ENCODE measurements at regions not wholly inside any gene's neighbourhood (a gene's known extent, or its start where the extent isn't known, plus 50 kb on each side); places are given as distances from the start of the nearest gene placed in this dataset.
"Not testable (repeated sequence)": the region's sequence is repeated elsewhere in the genome, so short reads cannot be mapped to it uniquely, and the experiment has no call there.

DNA sequence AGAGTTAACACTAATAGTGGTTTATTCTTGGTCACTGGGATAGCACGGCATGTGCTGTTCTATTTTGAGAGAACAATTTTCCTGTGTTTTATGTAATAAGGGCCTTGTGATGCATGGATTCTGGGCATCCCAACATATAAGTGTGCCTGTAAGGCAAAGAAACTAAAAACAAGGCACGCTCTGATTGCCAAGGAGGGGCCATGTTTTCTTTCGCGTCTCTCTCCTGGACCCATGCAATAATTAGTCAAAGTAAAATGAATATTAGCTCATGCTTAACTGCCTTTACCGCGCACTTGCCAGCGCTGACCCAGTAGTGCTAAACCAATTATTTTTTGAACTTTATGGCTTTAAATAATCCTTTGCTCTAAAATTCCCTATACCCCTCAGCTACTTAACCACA, 140.9 kb downstream of the PSAT1 start:
- DNase-seq, result no peak
- intact Hi-C loops (cut with DNase I), result no loop called here

DNA sequence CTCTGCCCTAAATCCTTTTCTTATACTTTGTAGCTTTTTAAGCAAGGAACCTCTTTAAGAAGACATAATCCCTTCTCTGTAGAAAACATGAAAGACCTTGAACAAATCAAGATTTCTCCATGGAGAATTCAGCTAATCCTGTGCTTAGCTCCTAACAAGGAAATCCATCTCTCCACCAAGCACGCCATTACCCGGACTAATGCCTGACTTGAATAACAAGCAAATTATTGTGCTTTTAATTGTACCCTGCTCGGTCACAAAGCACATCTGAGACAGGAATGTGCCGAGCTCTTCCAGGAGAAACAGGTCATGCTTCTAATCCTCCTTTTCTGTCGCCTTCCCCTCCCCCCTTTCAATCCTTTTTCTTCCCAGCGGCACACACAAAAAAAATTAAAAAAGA, 141.3 kb downstream of the PSAT1 start:
- intact Hi-C loops (cut with DNase I), result no loop called here
- DNase-seq, result peak in 1 of 10 donors; percentile 10

DNA sequence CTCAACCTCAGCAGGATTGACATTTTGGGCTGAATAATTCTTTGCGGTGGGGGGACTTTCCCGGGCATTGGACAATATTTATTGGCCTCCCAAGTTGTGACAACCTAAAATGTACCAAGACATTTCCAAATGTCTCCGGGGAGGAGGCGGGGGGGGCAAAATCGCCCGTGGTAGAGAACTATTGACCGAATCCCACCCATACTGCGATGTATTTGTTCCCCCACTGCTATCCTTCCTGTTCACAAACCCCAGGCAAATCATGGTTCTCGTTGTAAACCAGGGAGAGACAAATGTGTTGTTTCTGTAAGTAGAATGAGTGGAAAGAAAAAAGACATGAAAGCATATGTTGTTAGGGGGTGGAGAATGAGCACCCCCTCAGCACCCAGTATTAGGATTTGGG, 141.9 kb downstream of the PSAT1 start:
- intact Hi-C loops (cut with DNase I), result no loop called here
- DNase-seq, result no peak

- intact Hi-C loops (cut with DNase I), result no loop called here
- peak; percentile 78 to 98 (median 88) for DNase-seq
Observed at GRCh38 chr9:78439190-78439865, 142.4 kb downstream of the PSAT1 start.

DNA sequence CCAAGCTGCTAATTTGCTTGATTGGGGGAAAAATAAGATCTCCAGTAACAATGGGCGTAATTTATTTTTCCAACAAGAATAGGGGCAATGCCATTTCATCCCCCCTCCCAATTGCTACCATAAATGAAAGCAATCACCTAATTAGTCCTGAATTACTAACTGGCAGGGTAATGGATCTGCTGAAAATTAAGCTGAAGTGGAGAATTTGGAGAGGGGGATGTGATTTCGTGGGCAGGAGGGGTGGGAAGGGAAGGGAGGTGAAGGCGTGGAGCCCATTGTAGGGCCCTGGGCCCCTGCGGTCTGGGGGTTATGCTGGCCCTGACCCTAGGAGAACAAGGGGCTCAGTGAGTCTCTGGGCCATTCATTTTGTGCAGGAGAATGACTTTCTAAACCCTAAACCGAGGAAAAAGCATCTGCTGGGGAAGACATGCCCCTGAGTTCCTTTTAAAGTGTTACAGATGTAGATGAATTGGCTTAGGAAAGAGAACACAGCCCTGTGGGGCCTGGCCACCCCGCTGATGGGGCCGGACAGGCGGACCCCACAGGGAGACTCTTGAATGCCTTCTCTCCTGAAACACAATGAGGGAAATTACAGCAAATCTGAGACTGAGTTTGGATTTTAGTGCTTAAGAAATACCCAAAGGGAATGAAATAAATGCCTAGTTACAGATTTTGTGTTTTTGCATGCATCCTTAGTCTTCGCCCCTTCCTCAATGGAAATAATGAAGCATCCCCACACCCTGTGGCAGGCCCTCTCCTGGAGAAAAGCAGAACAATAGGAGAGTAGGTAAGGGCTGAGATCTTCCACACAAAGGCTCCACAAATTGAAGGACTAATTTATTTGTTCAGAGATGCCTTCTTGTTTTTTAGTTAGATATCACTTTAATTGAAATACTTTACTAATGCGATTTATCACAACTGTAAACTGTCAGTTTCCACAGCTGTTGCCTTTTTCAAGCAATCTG, 143.2 kb downstream of the PSAT1 start:
- DNase-seq, result no peak
- intact Hi-C loops (cut with DNase I), result no loop called here

DNA sequence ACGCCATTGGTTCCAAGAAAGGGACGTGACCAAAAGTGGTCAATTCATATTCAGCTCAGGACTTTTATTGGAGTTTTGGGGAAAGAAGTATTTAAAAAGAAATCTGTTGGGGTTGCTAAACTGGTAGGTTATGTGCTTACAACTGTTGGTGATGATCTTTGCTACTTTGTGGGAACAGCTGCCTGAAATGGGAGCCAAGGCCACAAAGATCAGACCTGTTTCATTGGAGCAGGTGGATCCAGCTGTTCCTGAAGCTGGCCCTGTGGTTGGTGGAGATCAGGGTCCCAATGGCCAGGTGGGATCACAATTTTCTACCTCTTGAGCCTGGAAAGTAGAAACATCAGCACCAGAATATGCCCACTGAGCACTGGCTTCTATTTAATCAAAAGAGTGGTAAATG, 144.5 kb downstream of the PSAT1 start:
- DNase-seq, result no peak
- intact Hi-C loops (cut with DNase I), result no loop called here

DNA sequence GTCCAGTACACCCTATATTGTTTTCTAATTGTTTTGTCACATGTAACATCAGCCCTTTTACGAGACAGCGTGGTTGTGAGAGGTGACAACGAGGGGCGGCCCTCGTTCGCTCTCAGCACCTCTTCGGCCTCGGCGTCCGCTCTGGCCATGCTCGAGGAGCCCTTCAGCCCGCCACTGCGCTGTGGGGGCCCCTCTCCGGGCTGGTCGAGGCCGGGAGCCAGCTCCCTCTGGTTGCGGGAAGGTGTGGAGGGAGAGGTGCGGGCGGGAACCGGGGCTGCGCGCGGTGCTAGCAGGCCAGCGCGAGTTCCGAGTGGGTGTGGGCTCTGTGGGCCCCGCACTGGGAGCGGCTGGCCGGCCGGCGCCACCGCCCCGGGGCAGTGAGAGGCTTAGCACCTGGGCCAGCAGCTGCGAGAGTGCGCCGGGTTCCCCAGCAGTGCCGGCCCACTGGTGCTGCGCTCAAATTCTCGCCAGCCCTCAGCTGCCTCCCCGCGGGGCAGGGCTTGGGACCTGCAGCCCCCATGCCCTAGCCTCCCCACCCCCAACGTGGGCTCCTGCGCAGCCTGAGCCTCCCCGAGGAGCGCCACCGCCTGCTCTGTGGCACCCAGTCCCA, 145.0 kb downstream of the PSAT1 start:
- DNase-seq, result peak in 3 of 10 donors; percentile 70 to 81 (median 76)
- intact Hi-C loops (cut with DNase I), result no loop called here

GRCh38 chr9:78442577-78442976, 145.7 kb downstream of the PSAT1 start:
- intact Hi-C loops (cut with DNase I); DNase-seq: not testable (repeated sequence)

DNA sequence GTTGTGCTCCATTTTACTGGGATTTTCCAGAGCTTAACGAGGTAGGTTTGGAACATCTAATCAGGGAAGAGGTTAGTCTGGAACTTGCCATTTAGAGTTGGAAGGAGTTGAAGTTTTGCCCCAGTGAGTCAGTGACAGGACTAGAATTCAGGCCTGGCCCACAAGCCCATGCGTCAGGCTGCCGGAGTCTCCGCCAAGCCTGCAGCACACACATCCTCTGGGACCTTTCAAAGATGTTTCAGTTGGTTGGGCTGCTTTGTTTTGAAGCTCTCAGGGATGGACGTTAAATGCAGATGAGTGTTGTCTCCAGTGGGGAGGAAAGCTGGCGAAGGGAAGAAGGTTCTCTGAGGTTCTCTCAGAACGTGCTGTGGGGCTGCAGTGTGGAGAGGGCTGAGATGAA, 147.0 kb downstream of the PSAT1 start:
- DNase-seq, result no peak
- intact Hi-C loops (cut with DNase I), result no loop called here

DNA sequence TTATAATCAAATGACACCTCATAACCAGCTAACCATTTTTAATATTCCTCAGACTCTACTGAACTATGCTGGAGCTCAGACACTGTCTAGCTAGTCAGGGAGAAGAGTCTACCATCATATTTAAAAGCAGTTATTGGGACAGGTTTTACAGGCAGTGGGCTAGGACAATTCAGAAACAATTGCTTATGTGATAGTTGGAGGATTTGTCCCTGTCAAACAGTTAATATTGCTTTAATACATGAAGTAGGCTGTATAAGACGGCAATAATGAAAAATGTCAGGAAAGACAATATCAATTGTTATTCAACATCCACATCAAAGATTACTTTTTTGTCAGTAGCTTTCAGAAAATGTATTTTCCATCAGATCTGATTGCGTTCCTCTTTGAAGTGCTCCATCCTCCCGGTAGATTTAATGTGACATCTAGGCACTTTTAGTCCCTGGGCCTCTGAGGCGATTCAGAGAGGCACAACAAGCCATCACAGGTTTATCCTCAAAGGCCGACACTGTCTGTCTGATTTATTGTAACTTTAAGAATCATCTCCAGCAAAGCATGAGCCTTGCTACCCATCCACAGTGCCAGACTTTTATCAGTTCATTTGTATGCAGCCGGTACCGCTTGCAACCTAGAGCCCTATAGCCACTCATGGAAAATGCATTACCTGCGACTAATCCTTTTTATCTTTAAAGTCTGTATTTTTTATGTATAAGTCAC, 152.2 kb downstream of the PSAT1 start:
- DNase-seq, result no peak
- intact Hi-C loops (cut with DNase I), result no loop called here

DNA sequence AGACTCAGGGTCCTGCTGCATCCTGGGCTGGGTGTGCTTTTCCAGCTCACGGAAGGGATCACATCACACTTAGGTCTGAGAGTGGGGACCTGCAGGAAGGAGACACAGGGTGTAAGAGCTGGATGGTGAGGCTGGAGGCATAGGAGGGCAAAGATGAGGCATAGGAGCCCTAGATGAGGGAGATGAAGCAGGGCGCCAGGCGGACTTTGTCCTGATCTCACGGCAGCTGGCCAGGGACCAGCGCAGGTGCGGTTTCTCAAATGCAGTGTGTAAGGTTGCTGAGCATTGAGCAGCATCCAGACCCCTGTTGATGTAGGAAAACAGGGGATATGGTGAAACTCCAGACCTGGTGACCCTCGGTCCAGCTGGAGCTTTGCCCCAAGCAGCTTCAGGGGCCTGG, 156.5 kb downstream of the PSAT1 start:
- DNase-seq, result no peak
- intact Hi-C loops (cut with DNase I), result no loop called here

DNA sequence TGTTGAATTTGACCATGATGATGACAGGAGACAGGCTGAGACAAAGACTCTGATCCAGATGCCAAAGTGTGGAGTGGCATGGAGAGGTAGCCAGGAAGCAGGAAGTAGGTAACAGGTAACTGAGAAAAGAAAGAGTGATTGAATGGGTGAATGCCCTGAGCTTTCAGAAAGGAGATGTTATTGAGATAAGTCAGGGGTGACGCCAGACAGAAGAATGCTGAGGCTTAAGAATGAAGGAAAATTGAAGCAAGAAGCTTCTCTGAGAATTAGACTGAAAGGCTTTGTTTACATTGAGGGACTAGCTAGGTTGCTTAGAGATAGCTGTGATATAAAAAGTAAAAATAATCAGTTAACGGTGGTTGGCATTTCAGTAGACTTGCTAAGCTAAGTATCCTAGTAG, 165.7 kb downstream of the PSAT1 start:
- intact Hi-C loops (cut with DNase I), result no loop called here
- no peak for DNase-seq

- no peak for DNase-seq
- intact Hi-C loops (cut with DNase I), result no loop called here
Observed at GRCh38 chr9:78463750-78464149, 166.8 kb downstream of the PSAT1 start.

DNA sequence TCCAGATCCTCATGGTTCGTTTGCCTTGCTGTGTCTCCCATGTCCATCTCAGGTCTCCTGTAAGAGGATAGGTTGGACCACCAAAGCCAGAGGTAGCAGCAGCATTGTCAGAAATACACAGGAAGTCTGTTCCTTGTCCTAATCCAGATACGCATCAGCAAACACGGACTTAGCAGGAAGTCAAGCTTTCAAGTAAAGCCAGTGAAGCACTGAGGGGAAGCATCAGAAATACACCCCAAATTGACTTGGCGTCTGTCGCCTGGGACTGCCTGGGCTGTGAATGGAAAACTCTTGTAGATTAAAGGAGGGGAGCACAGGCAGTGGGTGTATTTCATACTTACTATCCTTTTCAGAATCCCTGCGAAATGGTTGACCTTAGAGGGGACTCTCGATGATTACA, 171.3 kb downstream of the PSAT1 start:
- intact Hi-C loops (cut with DNase I), result no loop called here
- no peak for DNase-seq

GRCh38 chr9:78468974-78469576, 172.2 kb downstream of the PSAT1 start:
- DNase-seq, result no peak
- intact Hi-C loops (cut with DNase I), result no loop called here

DNA sequence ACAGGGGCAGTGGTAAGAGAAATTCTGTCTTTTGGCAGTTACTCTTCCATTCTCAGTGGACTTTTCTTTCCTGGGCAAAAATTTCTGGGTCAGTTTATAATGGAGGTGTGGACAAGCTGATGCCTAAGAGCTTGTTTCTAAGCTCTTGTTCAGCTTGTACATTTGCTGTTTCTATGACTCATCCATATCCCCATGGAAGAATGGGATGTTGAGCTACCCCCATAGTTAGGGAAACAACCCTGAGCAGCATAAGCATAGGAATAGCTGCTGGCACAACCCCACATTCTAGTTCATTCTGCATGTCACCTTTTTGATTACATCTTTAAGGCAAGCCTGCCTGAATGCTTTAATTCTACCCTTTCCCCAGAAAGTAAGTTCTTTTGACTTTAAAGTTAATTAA, 173.3 kb downstream of the PSAT1 start:
- no peak for DNase-seq
- intact Hi-C loops (cut with DNase I), result no loop called here

- intact Hi-C loops (cut with DNase I), result no loop called here
- DNase-seq, result no peak
Observed at GRCh38 chr9:78470741-78471140, 173.8 kb downstream of the PSAT1 start.

DNA sequence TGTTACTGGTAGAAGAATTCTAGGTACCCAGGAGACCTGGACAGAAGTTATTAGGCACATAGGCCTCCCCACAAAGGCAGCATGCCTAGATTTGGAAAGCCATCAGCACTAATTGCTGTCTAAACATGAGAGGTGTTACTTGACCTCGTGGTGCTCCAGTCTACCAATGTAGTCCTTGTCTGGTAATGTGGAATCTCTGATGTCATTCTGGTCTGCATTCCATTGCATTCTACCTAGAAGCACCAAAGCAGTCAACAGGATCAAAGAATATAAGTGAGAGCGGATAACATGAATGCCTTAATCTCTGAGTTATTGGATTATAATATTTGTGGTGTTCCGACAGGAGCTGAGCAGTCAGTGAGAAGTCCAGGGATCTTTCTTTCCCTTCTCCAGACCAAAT, 175.2 kb downstream of the PSAT1 start:
- DNase-seq, result no peak

DNA sequence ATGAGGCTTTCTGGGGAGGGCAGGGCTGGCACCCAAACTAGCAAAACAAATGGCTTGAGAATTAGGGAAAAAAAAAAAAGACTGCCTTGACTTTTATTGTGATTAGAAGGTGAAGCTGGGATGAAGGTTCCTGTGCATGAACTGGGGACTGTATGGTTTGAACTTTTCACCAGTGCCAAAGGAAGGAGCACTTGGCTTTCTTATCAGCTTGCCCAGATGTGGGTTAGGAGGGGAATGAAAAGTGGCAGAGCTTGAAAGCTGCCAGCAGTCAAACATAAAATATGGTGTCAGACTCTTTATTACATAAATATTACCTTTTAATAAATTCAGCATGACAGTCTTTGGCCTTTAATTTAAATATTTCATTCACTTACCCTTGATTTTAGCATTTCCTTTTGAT, 182.5 kb downstream of the PSAT1 start:
- intact Hi-C loops (cut with DNase I), result no loop called here
- no peak for DNase-seq

More for the DNA sequence above, 175.2 kb downstream of the PSAT1 start:
- intact Hi-C loops (cut with DNase I), result no loop called here

DNA sequence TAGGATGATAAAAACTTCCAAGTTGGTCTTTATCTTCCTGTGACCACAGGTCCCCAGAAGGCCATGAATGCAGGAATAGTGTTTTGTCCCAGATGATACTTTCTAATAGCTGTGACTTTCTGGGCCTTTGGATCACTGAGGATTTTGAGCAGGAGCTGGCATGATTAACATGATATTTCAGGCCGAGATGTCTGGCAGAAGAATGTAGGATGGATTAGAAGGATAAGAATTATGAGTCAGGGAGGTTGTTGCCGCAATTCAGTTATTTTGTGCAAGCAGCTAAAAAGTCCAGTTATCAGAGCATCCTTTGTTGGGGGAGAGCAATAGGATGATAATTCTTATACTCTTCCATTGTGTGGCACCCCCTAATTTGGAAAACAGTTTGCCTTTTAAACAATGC, 189.7 kb downstream of the PSAT1 start:
- no peak for DNase-seq
- intact Hi-C loops (cut with DNase I), result no loop called here

Measured in posterior cingulate gyrus (tissue), 11 donors.